ENCODE measurements at regions not wholly inside any gene's neighbourhood (a gene's known extent, or its start where the extent isn't known, plus 50 kb on each side); places are given as distances from the start of the nearest gene placed in this dataset.

- Histone ChIP-seq H3K4me1 (replicated peaks; ENCODE audit: insufficient read depth) (peaks cover 21% of the 10 kb centered on the region), H3K36me3 (ENCODE audit: low read depth) (no peaks in the 10 kb centered on the region), H3K9me2 (ENCODE audit: insufficient read depth) (no peaks in the 10 kb centered on the region), H3K79me2 (ENCODE audit: low read depth) (no peaks in the 10 kb centered on the region), H3K4me2 (peak overlapping the region; percentile 66), H3K9me3 (ENCODE audit: insufficient read depth, low read depth) (no peaks in the 10 kb centered on the region), H4K20me1 (ENCODE audit: insufficient read depth) (no peaks in the 10 kb centered on the region), H2AFZ (peak overlapping the region; percentile 21; the same call in 1 of the 2 replicates), H3F3A (ENCODE audit: insufficient read depth, low read depth) (no peaks in the 10 kb centered on the region), H3K27ac (no peak overlapping the region), H3K4me3 (peak overlapping the region; percentile 23; the same call in 1 of the 2 replicates), H3K27me3 (ENCODE audit: insufficient read depth, low read depth) (peaks cover 5% of the 10 kb centered on the region; the same call in 1 of the 2 replicates)
- TF ChIP-seq CTCF (conservative IDR thresholded peaks at IDR 0.05) = no peak
- TF ChIP-seq EZH2 (IDR thresholded peaks at IDR 0.05; ENCODE audit: low read depth) = no peak
- POLR2A ChIA-PET (ENCODE audit: unreplicated experiment) = no interaction called here
- intact Hi-C loops (cut with micrococcal nuclease; ENCODE audit: unreplicated experiment) = no loop called here
- CTCF ChIA-PET = no interaction called here
- peak in 1 of 2 experiments; percentile 70 for DNase-seq
- BruUV-seq (replicated peaks) = no TSS peak
These were observed 373.1 kb upstream of the FANCL start for GRCh38 chr2:58614219-58614618.

DNA sequence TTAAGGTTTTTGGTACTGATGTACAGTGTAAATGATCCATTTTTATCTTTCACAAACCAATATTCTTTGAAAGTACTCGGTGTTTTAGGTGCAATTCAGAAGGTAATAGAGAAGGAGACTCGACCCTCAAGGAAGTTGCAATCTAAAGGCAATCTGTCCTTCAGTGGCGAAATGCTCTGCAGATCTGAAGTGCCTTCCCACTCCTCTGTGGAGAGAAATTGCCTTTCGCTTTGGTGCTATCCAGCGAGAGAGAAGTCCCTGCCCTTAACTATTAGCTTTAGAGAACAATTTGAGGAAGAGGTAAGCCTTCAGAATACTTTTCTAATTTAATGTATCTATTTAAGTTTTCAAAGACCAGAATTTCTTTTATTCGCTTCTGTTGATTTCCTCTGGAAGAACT is 371.8 kb upstream of the FANCL start:
- Histone ChIP-seq H3K27ac (no peak overlapping the region), H3K4me3 (no peak overlapping the region), H3K4me2 (no peak overlapping the region), H3F3A (ENCODE audit: insufficient read depth, low read depth) (no peaks in the 10 kb centered on the region), H3K27me3 (ENCODE audit: insufficient read depth, low read depth) (peaks cover 5% of the 10 kb centered on the region; the same call in 1 of the 2 replicates), H3K9me2 (ENCODE audit: insufficient read depth) (no peaks in the 10 kb centered on the region), H2AFZ (no peak overlapping the region), H3K9me3 (ENCODE audit: insufficient read depth, low read depth) (no peaks in the 10 kb centered on the region), H3K79me2 (ENCODE audit: low read depth) (no peaks in the 10 kb centered on the region), H3K4me1 (replicated peaks; ENCODE audit: insufficient read depth) (peaks cover 17% of the 10 kb centered on the region; the same call in 1 of the 2 replicates), H4K20me1 (ENCODE audit: insufficient read depth) (no peaks in the 10 kb centered on the region), H3K36me3 (ENCODE audit: low read depth) (no peaks in the 10 kb centered on the region)
- TF ChIP-seq CTCF (conservative IDR thresholded peaks at IDR 0.05) (no peak), EZH2 (IDR thresholded peaks at IDR 0.05; ENCODE audit: low read depth) (no peak)
- no TSS peak for BruUV-seq (replicated peaks)
- ChIA-PET CTCF (no interaction called here), POLR2A (ENCODE audit: unreplicated experiment) (no interaction called here)
- no peak for DNase-seq
- intact Hi-C loops (cut with micrococcal nuclease; ENCODE audit: unreplicated experiment) = no loop called here

- Histone ChIP-seq H3K36me3 (ENCODE audit: low read depth) (no peaks in the 10 kb centered on the region), H2AFZ (no peak overlapping the region), H3K9me3 (ENCODE audit: insufficient read depth, low read depth) (no peaks in the 10 kb centered on the region), H4K20me1 (ENCODE audit: insufficient read depth) (no peaks in the 10 kb centered on the region), H3K9me2 (ENCODE audit: insufficient read depth) (no peaks in the 10 kb centered on the region; the same call in 1 of the 2 replicates), H3K4me1 (replicated peaks; ENCODE audit: insufficient read depth) (peaks cover 8% of the 10 kb centered on the region; the same call in 1 of the 2 replicates), H3F3A (ENCODE audit: insufficient read depth, low read depth) (no peaks in the 10 kb centered on the region), H3K27me3 (ENCODE audit: insufficient read depth, low read depth) (peaks cover 5% of the 10 kb centered on the region; the same call in 1 of the 2 replicates), H3K4me2 (no peak overlapping the region), H3K4me3 (no peak overlapping the region), H3K79me2 (ENCODE audit: low read depth) (no peaks in the 10 kb centered on the region), H3K27ac (no peak overlapping the region)
- ChIA-PET CTCF (no interaction called here), POLR2A (ENCODE audit: unreplicated experiment) (no interaction called here)
- no peak for TF ChIP-seq CTCF (conservative IDR thresholded peaks at IDR 0.05)
- TF ChIP-seq EZH2 (IDR thresholded peaks at IDR 0.05; ENCODE audit: low read depth) = no peak
- BruUV-seq (replicated peaks) = no TSS peak
- DNase-seq = no peak
- intact Hi-C loops (cut with micrococcal nuclease; ENCODE audit: unreplicated experiment) = no loop called here
These were observed 368.2 kb upstream of the FANCL start for GRCh38 chr2:58609326-58609725.

All from PC-9 (cell line).